NCI-H748 (cell line): ENCODE measurements at regions not wholly inside any gene's neighbourhood (a gene's known extent, or its start where the extent isn't known, plus 50 kb on each side); places are given as distances from the start of the nearest gene placed in this dataset.

Source experiments
- DNase-seq: peaks from one replicate; lab custom pipeline; 2025; ENCODE audit not compliant: unreplicated experiment; lab: John Stamatoyannopoulos, UW

DNA sequence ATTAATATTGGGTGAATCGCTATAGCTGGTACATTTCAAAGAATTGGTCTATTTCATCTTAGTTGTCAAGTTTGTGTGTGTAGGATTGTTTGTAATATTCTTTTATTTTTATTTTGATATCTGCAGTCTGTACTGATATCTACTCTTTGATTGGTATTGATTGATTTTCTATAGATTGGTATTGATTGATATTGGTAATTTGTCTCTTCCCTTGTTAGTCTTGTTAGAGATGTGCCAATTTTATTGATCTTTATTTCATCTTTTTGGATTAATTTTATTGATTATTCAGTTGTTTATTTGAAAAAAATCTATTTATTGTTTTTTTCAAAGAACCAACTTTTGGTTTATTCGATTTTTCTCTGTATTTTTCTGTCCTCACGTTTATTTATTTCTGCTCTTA, 61.4 kb downstream of the TM2D3 start:
- no peak for DNase-seq

DNA sequence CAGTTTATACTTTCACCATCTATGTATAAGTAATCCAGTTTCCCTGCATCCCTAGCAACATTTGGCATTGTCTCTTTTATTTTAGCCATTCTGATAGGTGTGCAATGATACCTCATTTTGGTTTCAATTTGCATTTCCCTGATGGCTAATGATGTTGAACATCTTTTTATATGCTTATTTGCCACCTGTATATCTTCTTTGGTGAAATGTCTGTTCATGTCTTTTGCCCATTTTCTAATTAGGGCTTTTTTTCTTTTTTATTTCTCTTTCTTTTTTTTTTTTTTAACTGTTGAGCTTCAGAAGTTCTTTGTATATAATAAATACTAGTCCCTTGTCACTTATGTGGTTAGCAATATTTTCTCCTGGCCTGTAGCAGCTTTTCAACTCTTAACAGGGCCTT, 68.9 kb downstream of the TM2D3 start:
- DNase-seq: no peak

DNA sequence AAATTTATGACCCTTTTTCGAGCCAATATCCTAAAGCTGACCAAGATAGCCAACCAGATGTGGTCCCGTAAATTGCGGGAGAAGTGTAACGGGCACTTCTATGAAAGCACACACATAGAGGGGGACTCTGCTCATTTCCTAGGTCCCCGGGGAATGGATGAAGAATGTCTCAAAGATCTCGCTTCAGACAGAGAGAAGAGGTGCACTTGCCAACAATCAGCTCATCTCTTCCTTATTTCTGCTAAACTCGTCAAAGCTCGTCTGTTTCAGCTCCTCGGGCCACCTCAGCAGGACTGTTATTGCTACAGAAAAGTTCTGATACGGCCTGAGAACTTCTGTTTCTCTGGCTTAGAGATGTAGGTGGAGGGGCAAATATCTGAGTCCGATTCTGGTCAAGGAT, 71.8 kb downstream of the TM2D3 start:
- no peak for DNase-seq

DNA sequence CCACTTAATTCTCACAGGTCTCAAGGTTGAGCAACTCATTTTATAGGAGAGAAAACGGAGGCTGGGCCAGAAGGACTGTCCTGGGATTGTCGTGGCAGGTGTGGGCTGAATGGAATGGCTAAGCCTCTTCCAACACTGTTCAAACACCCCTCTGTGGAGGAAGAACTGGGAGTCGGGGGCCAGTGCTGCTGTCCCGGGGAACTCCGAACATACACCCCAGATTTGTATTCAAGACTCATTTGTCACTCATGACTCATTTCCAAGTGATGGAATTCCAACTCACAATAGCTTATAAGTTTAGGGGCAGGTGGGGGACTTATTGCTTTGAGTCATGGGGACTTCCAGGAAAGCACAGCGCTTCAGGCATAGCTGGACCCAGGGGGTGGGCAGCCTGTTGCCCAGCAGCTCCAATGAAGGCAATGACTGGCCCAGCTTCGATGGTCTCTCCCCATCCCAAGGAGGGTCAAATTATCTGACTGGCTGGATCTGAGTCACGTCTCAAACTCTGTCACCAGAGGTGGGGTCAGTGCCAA, 72.5 kb downstream of the TM2D3 start:
- no peak for DNase-seq

DNA sequence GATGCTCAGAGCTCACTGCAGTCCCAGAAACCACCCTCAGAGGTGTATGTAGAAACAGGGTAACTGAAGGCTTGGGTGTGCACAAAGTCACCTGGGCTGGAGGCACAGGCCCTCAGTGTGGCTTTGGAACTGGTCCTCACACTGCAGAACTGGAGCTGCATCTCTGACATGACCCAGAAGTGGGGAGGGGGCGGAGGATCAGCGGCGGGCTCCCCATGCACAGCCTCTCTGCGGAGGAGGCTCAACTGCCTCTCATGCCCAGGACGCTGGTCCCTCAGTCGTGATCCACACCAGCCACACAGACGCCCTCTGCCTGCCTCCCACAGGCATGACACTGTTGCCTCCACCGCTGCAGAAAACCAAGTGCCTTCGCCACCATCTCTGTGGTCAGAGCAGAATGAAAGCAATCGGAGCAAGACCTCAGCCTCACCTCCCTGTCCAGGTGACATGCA, 73.7 kb downstream of the TM2D3 start:
- peak; percentile 7 for DNase-seq

DNA sequence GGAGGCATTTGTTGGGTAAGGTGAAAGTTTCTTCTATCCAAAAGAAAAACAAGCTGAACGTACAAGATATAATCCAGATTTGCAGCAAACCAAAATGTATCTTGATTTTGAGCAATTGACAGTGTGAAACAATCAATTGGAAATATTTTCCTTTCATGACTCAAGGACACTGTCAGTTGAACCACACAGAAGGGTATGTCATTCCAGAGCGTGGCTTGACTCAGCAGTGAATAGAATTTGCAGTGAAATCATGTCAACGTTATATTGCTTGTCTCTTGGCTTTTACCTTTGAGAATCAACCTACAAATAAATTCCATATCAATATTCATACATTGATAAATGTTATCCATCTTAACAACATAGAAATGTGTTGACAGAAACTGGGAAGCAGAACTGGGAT, 78.2 kb downstream of the TM2D3 start:
- no peak for DNase-seq

GRCh38 chr15:101570241-101570640, 80.7 kb upstream of the PCSK6 start:
- DNase-seq: no peak

- no peak for DNase-seq
Measured at GRCh38 chr15:101568821-101569555, 79.5 kb upstream of the PCSK6 start.

GRCh38 chr15:101568309-101568708, 78.8 kb upstream of the PCSK6 start:
- no peak for DNase-seq

- DNase-seq: no peak
Measured at GRCh38 chr15:101566748-101567488, 77.4 kb upstream of the PCSK6 start.

- no peak for DNase-seq
Measured at GRCh38 chr15:101565377-101565776, 75.9 kb upstream of the PCSK6 start.

- no peak for DNase-seq
Measured at GRCh38 chr15:101563176-101563796, 73.8 kb upstream of the PCSK6 start.

DNA sequence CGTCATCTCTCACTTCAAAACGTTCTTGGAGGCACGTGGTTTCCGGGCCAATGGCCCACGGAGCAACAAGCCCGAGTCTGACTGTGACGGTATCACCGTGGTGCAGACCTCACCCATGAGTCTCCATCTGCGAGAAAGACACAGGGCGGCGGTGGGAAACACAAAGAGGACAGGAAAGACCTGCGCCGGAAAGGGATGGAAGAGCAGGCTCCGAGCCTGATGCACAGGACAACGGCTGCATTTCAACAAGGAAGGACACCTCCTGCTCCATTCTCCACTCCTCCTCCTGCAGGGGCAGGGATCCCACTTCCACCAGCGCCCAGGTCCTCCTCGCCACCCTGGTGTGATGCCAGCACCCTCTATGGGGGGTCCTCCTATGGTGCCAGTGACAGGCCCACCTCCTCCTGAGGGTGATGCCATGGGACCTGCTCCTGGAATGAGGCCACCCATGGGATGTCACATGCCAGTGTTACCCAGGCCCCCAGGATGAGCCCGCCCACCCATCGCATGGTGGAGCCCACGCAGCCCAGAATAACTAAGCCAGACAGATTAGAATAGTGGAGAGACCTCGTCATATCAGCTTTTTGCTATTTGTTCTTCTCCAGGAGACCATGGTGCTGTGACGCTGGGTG, 73.0 kb upstream of the PCSK6 start:
- DNase-seq: no peak

- DNase-seq: no peak
Measured at GRCh38 chr15:101561584-101561906, 72.0 kb upstream of the PCSK6 start.

GRCh38 chr15:101560722-101561583, 71.4 kb upstream of the PCSK6 start:
- DNase-seq: no peak

DNA sequence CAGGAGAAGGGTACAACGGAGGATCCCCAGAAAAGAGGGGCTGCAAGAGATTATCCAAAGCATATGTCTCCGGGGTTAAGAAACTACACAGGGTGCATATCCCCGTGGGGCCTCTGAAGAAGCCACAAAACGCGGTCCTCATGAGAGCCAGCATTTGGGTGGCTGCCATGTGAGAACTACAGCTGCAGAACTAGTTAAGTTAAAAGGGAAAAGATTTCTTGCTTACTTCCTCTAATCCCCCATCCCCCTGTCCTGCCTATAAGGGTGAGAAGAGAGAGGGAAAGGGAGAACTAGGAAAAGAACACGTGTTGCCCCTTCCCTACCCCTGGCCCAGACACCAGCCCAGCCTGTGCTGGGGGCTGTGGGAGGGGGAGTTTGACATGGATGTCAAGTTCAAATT, 70.4 kb upstream of the PCSK6 start:
- no peak for DNase-seq

GRCh38 chr15:101558221-101558941, 68.9 kb upstream of the PCSK6 start:
- DNase-seq: no peak

DNA sequence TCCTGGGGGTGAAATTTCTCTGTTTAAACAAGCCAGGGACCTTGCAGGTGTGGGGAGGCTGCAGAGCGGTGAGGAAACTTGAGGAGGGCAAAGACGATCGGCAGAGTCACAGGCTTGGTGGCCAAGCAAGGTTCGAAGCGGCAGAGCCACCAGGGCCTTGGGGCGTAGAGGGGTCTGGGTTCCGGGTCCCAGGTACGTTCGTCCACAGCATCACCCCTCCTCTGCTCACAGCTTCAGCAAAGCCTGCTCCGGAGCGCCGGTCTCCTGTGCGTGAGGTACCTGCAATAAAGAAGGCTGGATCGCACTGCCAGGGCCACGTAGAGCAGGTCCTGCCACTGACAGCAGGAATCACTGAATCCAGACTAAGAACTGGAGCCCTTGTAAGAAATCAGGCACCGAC, 66.8 kb upstream of the PCSK6 start:
- no peak for DNase-seq

DNA sequence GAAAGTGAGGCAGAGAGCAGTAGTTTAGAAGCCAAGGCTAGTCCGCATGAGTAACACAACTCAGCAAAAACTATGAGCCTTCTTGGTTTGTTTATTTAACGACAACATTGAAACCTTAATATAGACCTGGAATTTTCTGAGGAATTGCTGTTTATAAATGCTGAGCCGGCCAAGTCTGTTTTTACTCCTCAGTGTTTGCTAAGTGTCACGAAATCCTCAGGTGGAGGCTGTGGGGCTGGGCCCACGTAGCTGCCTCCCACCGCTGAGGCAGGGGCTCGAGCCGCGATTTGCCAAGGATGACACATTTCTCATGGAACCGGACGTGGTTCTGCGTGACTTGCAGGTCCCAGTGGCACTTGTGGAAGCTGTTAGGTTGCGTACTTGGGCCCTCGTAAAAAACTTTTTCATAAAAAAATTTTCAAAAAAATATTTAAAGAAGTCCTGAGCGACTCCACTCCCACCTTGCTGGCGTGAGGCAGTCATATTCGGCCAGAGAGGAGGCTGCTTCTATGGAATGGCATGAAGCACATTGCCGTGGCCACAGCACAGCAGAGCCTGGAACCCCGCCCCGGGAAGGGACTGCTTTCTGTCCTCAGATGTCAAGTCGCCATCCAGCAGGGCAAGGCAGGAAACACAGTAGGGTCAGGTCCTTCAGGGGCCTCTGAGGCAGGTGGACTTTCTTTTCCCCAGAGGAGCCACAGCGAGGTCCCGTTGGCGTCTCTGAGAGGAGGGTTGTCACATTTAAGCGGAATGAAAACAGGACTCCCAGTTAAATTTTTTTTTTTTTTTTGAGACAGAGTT, 64.8 kb upstream of the PCSK6 start:
- DNase-seq: no peak
